Sigmoid colon (tissue), 6 donors: ENCODE measurements at regions not wholly inside any gene's neighbourhood (a gene's known extent, or its start where the extent isn't known, plus 50 kb on each side); places are given as distances from the start of the nearest gene placed in this dataset.

Source experiments
- DNase-seq: peaks from one replicate; pipeline ENCODE4 v3.0.0-alpha.2; 2019
- H3K27ac ChIP-seq, 4 donors: fragments of 200-600 bp; sonication (generic); one replicate each; pipeline ENCODE4 v1.5.1; 2016 to 2019; ENCODE audit warnings: mild to moderate bottlenecking in 1 of 4
- H3K27me3 ChIP-seq, 3 donors: fragments of 200-600 bp; sonication (generic); one replicate each; pipeline ENCODE4 v1.5.1; 2019; ENCODE audit warnings: mild to moderate bottlenecking in 1 of 3
- H3K36me3 ChIP-seq, 4 donors: fragments of 200-600 bp; sonication (generic); one replicate each; pipeline ENCODE4 v1.5.1; 2016 to 2019
- H3K4me1 ChIP-seq, 4 donors: fragments of 200-600 bp; sonication (generic); one replicate each; pipeline ENCODE4 v1.5.1; 2017 to 2019
- H3K4me3 ChIP-seq, 4 donors: fragments of 200-600 bp; sonication (generic); one replicate each; pipeline ENCODE4 v1.5.1; 2017 to 2019; ENCODE audit warnings: mild to moderate bottlenecking in 2 of 4, moderate library complexity in 1 of 4
- H3K9me3 ChIP-seq, 4 donors: fragments of 200-600 bp in 3 of 4; sonication (generic) in 3 of 4; one replicate each; pipeline versions ENCODE4 v1.5.1 to v1.6.1; 2013 to 2019
- EP300 ChIP-seq, 4 donors: sonication (generic); formaldehyde crosslinking; IDR thresholded peaks; one replicate each; pipeline ENCODE4 v1.6.1; 2017; ENCODE audit warnings: antibody characterized with exemption in 4 of 4
- POLR2A ChIP-seq, 2 donors: fragments of 450-650 bp; IDR thresholded peaks; one replicate each; pipeline ENCODE4 v1.6.1; 2016; ENCODE audit warnings: antibody characterized with exemption in 2 of 2, mild to moderate bottlenecking in 2 of 2, moderate library complexity in 2 of 2
- POLR2AphosphoS5 ChIP-seq, 4 donors: sonication (generic); formaldehyde crosslinking; IDR thresholded peaks; one replicate each; pipeline ENCODE4 v1.6.1; 2017; ENCODE audit warnings: antibody characterized with exemption in 4 of 4
- WGBS, 2 donors: extraction: QIAGEN DNeasy Blood & Tissue Kit; methylation state at CpG; one replicate each; pipeline ENCODE4 v1.1.7; 2013; 5-methylcytosine and 5-hydroxymethylcytosine counted together
- intact Hi-C: fragments of 100-400 bp; cut with DNase I; formaldehyde crosslinking; loops from one replicate; pipeline ENCODE4 v1.15.1; 2023
- TF ChIP-seq, protein P1 (sequence below), 4 experiments: fragments of 450-650 bp in 3 of 4; fragments of 200-600 bp in 1 of 4; IDR thresholded peaks; one replicate each; pipeline ENCODE4 v1.5.1; 2016 to 2019; ENCODE audit warnings: antibody characterized with exemption in 4 of 4, mild to moderate bottlenecking in 3 of 4, moderate library complexity in 2 of 4
- donor health status: healthy with polysubstance abuse.
- donor health status: healthy.

DNA sequence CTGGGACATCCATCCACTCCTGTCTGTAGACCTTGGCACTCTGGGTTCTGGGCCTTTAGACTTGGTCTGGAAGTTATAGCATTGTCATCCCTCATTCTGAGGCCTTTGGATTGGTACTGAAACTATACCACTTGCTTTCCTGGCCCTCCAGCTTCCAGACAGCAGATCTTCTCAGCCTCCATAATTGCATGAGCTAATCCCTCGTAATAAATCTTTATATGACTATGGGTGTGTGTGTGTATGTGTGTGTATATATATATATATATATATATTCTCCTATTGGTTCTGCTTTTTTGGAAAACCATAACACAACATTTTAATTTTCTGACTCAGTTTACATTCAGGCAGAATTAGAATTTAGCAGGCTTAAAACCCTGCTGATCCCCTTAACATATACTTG lies 180.5 kb downstream of the ENC1 start:
- Histone ChIP-seq H3K9me3 (no peaks in the 10 kb centered on the region), H3K4me3 (no peak overlapping the region), H3K4me1 (no peaks in the 10 kb centered on the region), H3K27me3 (no peaks in the 10 kb centered on the region), H3K36me3 (no peaks in the 10 kb centered on the region), H3K27ac (no peak overlapping the region)
- DNase-seq, result no peak
- TF ChIP-seq, protein P1, sequence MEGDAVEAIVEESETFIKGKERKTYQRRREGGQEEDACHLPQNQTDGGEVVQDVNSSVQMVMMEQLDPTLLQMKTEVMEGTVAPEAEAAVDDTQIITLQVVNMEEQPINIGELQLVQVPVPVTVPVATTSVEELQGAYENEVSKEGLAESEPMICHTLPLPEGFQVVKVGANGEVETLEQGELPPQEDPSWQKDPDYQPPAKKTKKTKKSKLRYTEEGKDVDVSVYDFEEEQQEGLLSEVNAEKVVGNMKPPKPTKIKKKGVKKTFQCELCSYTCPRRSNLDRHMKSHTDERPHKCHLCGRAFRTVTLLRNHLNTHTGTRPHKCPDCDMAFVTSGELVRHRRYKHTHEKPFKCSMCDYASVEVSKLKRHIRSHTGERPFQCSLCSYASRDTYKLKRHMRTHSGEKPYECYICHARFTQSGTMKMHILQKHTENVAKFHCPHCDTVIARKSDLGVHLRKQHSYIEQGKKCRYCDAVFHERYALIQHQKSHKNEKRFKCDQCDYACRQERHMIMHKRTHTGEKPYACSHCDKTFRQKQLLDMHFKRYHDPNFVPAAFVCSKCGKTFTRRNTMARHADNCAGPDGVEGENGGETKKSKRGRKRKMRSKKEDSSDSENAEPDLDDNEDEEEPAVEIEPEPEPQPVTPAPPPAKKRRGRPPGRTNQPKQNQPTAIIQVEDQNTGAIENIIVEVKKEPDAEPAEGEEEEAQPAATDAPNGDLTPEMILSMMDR (IDR thresholded peaks at IDR 0.05), result no peak
- no peak for TF ChIP-seq EP300 (IDR thresholded peaks at IDR 0.05)
- TF ChIP-seq POLR2AphosphoS5 (IDR thresholded peaks at IDR 0.05), result no peak
- TF ChIP-seq POLR2A (IDR thresholded peaks at IDR 0.05), result no peak
- intact Hi-C loops, result no loop called here
- 15 to 65% methylated on average over 1 of the region's 1 CpG for WGBS, 2 donors

DNA sequence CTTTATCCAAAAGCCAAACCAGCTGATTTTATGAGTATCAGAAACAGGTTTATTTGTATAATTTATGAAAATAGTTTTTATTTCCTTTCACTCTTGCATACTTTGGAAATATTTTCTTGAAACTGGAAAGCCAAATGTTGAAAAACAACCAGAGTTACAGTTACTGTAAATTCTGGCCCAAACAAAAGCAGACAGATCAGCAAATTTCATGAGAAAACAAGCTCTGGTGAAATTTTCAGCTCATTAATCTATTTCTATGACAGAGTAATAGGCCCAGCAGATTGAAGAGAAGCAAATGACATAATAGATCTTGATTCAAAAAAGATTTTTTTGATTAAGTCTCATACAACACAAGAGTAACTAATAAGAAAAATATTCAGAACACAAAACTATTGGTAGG lies 182.7 kb downstream of the ENC1 start:
- H3K27me3 ChIP-seq, result no peaks in the 10 kb centered on the region
- no peaks in the 10 kb centered on the region for H3K36me3 ChIP-seq
- TF ChIP-seq EP300 (IDR thresholded peaks at IDR 0.05) (no peak), POLR2A (IDR thresholded peaks at IDR 0.05) (no peak), POLR2AphosphoS5 (IDR thresholded peaks at IDR 0.05) (no peak)
- TF ChIP-seq, protein P1 (IDR thresholded peaks at IDR 0.05), result no peak
- intact Hi-C loops, result no loop called here
- H3K4me3 ChIP-seq, result no peak overlapping the region
- H3K4me1 ChIP-seq, result no peaks in the 10 kb centered on the region
- H3K9me3 ChIP-seq, result no peaks in the 10 kb centered on the region
- DNase-seq, result no peak
- no peak overlapping the region for H3K27ac ChIP-seq

DNA sequence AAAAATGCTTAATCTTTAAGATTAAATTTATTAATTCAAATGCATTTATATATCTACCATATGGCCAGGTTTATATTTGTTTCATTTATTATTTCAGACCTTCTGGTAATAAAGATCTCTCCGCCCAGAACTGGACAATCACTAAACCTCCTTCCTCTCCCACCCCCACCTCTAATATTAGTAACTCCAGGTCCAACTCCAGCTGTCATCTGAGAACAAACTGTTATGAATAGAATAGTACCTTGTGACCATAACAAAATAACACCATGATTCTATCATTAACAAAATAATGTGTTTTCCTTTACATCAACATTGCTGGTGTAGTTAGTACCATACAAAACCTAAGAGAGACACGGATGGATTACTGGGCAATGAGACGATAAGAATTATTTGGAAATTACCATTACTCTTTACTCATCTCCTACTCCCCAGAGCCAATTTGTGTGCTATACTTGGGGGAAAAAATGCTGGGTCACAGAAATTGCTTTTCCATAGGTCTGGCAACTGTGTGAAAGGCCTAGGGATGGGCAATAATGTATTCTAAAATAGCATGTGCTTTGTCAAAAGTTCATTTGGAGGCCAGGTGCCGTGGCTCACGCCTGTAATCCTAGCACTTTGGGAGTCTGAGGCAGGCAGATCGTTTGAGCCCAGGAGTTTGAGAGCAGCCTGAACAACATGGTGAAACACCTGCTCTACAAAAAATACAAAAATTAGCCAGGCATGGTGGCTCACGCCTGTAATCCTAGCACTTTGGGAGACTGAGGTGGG lies 186.1 kb downstream of the ENC1 start:
- TF ChIP-seq POLR2A (IDR thresholded peaks at IDR 0.05) (no peak), POLR2AphosphoS5 (IDR thresholded peaks at IDR 0.05) (no peak), EP300 (IDR thresholded peaks at IDR 0.05) (no peak)
- TF ChIP-seq, protein P1 (IDR thresholded peaks at IDR 0.05), result no peak
- 91 to 93% methylated on average over 7 of the region's 7 CpGs for WGBS, 2 donors
- no peaks in the 10 kb centered on the region for H3K4me1 ChIP-seq

DNA sequence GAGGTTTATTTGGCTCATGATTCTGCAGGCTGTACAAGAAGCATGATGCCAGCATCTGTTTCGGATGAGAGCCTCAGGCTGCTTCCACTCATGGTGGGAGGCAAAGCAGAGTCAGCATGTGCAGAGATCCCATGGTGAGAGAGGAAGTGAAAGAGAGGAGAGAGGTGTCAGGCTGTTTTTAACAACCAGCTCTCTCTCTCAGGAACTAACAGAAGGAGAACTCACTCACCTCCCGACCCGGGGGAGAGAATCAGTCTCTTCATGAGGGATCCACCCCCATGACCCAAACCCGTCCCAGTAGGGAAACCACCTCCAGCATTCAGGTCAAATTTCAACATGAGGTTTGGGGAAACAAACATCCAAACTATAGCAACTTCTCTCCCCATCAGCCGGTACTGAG lies 187.7 kb downstream of the ENC1 start:
- no peak overlapping the region for H3K4me3 ChIP-seq
- no peaks in the 10 kb centered on the region for H3K9me3 ChIP-seq
- intact Hi-C loops, result no loop called here
- no peak for TF ChIP-seq EP300 (IDR thresholded peaks at IDR 0.05)
- no peak for TF ChIP-seq POLR2AphosphoS5 (IDR thresholded peaks at IDR 0.05)
- TF ChIP-seq POLR2A (IDR thresholded peaks at IDR 0.05), result no peak
- TF ChIP-seq, protein P1 (IDR thresholded peaks at IDR 0.05), result no peak
- WGBS, 2 donors, result 72 to 89% methylated on average over 5 of the region's 5 CpGs
- H3K27ac ChIP-seq, result no peak overlapping the region
- no peaks in the 10 kb centered on the region for H3K4me1 ChIP-seq
- H3K27me3 ChIP-seq, result no peaks in the 10 kb centered on the region
- no peak for DNase-seq
- no peaks in the 10 kb centered on the region for H3K36me3 ChIP-seq

More for the DNA sequence above, 186.1 kb downstream of the ENC1 start:
- no peak overlapping the region for H3K27ac ChIP-seq
- H3K27me3 ChIP-seq, result no peaks in the 10 kb centered on the region
- DNase-seq, result no peak
- H3K36me3 ChIP-seq, result no peaks in the 10 kb centered on the region
- H3K4me3 ChIP-seq, result no peak overlapping the region
- H3K9me3 ChIP-seq, result no peaks in the 10 kb centered on the region
- intact Hi-C loops, result no loop called here

DNA sequence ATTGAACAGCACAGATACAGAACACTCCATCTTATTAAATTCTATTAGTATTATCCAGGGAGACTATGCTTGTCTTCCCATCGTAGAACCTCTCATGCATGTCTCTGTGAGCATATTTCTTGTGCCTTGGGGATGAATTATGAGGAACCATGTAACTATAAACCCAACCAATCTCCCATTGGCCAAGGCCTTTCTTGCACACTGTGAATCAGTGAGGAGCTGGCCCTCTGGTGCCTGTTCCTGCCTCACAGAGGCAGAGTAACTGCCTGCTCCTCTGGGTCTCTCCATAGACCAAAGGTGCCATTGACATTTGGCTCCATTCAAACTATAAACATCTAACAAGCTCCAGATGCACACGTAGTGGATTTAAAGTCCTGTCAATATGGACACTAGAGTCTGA lies 190.4 kb downstream of the ENC1 start:
- no peak for TF ChIP-seq EP300 (IDR thresholded peaks at IDR 0.05)
- WGBS, 2 donors, result 52 to 65% methylated on average over 2 of the region's 2 CpGs
- no peak for DNase-seq
- Histone ChIP-seq H3K27me3 (no peaks in the 10 kb centered on the region), H3K9me3 (no peaks in the 10 kb centered on the region), H3K36me3 (no peaks in the 10 kb centered on the region), H3K4me1 (no peaks in the 10 kb centered on the region), H3K27ac (no peak overlapping the region), H3K4me3 (no peak overlapping the region)
- intact Hi-C loops, result no loop called here
